ENCODE measurements at regions not wholly inside any gene's neighbourhood (a gene's known extent, or its start where the extent isn't known, plus 50 kb on each side); places are given as distances from the start of the nearest gene placed in this dataset.

DNA sequence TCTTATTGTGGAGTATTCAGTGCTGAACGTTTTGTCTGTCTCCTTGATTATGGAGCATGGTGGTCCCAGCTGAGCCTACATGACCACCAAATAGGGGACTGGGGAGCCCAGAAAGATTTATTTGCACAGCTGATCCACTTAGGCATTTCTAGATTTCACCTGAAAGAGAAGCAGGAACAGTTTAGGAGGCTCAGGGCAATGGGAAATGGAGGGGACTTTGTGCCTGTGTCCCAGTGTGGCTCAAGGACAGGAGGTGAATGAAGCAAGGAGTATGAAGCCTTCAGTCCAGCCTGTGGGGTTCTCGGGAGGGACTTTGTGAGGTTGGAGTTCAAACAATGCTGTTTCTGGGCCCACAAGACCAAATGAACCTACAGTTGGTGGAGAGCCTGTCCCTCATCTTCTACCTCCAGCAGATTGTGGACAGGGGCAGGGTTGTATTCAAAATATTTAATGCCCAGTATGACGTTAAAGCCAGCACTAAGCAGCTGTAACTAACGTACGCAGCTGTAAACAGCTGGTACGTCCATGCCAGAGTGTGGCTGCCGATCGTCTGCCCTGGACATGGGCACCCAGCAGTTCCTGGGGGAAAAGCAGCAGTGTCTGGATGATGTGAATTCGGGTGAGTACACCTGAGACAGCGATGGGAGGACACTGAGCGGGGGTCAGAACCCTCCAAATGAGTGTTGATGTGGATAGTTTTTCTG, 164.9 kb upstream of the RAB4A start:
- DNase-seq (ENCODE audit: low spot score): no peak
- TF ChIP-seq, protein P1, sequence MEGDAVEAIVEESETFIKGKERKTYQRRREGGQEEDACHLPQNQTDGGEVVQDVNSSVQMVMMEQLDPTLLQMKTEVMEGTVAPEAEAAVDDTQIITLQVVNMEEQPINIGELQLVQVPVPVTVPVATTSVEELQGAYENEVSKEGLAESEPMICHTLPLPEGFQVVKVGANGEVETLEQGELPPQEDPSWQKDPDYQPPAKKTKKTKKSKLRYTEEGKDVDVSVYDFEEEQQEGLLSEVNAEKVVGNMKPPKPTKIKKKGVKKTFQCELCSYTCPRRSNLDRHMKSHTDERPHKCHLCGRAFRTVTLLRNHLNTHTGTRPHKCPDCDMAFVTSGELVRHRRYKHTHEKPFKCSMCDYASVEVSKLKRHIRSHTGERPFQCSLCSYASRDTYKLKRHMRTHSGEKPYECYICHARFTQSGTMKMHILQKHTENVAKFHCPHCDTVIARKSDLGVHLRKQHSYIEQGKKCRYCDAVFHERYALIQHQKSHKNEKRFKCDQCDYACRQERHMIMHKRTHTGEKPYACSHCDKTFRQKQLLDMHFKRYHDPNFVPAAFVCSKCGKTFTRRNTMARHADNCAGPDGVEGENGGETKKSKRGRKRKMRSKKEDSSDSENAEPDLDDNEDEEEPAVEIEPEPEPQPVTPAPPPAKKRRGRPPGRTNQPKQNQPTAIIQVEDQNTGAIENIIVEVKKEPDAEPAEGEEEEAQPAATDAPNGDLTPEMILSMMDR (IDR thresholded peaks at IDR 0.05; ENCODE audit: extremely low read depth, missing control alignments): no peak

DNA sequence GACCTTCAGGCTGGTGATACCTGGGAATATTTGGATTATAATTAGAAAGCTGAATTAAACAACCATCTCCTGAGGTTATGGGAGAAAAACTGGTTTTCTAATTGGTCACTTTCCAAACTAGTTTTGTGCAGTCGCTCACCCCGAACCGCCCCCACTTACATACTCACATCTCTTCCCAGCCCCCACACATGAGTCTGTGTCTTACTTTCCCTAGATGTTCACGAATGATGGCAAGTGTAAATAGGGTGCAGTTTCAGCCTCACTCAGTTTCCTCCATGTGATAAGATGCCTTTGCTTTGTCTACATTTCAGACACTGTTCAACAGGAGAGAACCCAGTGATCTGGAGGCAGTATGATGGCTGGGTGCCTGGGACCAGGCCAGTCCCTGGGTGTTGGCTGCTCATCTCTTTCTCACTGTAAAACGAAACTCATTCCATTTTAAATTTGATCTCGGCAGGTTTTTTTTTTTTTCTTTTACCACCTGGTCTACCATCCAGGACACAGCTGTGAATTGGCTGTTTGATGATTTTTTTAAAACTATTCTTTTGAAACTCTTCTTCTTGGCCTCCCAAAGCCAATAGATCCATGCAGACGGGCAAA, 164.3 kb upstream of the RAB4A start:
- DNase-seq (ENCODE audit: low spot score): no peak
- TF ChIP-seq, protein P1 (IDR thresholded peaks at IDR 0.05; ENCODE audit: extremely low read depth, missing control alignments): no peak

DNA sequence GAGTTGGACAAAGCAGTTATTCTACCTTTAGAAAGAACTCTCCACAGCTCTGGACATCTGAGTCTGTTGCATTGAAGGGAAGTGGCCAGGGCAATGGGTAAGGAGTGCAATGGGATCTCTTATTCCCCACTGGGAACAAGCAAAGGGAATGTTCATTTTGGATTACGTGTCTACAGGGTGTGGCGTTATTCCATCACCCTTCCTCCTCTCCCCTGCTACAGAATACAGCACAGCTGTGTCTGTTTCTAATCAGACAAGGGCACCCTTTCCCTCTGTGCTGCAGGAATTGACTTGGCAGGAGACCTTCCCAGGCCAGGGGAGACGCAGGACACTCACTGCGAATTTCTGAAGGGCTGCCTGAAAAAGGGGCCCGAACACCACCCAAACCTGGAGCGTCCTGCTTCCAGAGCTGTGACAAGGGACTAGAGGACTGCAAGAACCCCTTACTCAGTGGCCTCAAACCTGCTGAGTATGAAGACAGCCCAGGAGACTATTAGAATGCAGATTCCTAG, 163.6 kb upstream of the RAB4A start:
- DNase-seq (ENCODE audit: low spot score): no peak
- TF ChIP-seq, protein P1 (IDR thresholded peaks at IDR 0.05; ENCODE audit: extremely low read depth, missing control alignments): no peak

DNA sequence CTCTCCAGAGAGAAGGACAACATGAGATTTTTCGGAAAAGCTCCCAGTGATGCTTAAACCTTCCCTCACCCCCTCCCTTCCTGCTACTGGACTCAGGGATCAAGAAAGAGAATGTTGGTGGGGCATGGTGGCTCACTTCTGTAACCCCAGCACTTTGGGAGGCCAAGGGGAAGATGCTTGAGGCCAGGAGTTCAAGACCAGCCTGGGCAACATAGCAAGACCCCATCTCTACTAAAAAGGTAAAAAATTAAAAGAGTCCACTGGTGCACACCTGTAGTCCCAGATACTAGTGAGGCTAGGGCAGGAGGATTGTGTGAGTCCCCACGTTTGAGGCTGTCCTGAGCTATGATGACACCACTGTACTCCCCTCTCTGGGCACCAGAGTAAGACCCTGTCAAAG, 162.9 kb upstream of the RAB4A start:
- TF ChIP-seq, protein P1 (IDR thresholded peaks at IDR 0.05; ENCODE audit: extremely low read depth, missing control alignments): no peak
- DNase-seq (ENCODE audit: low spot score): no peak

DNA sequence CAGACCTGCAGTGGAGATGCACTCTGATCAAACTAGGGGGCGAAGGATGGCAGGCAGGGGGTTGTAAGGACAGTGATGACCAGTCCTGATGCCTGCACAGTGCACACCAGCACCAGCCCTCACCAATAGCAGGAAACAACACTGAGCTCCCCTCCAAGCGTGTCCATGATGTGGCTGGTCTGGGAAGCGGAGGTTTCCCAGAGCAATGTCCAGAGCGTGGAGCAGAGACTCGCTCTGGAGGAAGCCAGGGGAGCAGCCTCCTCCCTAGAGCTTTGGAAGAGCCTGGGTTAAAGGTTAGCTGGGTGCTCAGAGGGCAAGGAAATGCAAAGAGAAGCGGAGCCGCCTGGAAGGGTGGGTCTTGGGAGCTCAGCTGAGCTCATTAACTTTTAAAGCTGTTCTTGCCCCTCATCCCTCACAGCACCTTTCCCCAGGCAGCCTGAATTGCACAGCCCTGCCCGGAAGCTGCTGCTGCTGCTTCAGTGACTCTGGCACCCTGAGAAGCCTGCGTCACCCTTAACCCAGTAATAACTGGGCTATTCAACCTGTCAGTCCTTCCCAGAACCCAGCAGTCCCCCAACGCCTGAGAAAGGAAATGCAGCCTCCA, 162.2 kb upstream of the RAB4A start:
- DNase-seq (ENCODE audit: low spot score): no peak
- TF ChIP-seq, protein P1 (IDR thresholded peaks at IDR 0.05; ENCODE audit: extremely low read depth, missing control alignments): no peak

DNA sequence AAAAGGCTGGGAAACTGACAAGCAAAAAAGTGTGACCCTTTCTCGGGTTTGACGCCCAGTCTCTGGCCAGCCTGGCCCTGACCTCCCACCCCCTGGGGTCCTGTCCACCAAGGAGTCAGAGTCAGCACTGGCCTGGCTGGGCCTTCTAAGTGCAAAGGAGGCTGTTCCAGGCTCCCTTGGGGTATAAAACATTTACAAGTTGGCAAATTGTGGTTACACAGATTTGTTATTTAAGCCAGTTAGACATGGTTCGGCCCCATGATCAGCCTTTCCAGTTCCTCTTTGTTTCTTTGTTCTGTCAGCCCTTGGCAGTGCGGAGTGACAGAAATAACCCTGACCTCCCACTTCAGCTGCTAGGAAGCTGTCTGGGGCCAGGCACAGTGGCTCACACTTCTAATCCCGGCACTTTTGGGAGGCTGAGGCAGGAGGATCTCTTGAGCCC, 161.6 kb upstream of the RAB4A start:
- TF ChIP-seq, protein P1 (IDR thresholded peaks at IDR 0.05; ENCODE audit: extremely low read depth, missing control alignments): no peak
- no peak for DNase-seq (ENCODE audit: low spot score)

DNA sequence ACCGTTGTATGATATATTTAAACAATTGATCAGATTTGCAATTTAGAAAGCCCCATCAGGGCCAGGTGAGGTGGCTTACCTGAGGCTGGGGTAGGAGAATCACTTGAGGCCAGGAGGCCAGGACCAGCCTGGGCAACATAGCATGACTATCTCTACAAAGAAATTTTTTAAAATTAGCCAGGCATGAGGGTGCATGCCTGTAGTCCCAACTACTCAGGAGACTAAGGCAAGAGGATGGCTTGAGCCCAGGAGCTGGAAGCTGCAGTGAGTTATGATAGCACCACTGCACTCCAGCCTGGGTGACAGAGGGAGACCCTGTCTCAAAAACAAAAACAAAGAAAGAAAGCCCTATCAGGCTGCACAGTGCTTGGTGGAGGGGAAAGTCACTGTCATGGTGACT, 159.9 kb upstream of the RAB4A start:
- TF ChIP-seq, protein P1 (IDR thresholded peaks at IDR 0.05; ENCODE audit: extremely low read depth, missing control alignments): no peak
- no peak for DNase-seq (ENCODE audit: low spot score)

All from GM20000 (cell line).